HepG2 (cell line): ENCODE measurements at regions not wholly inside any gene's neighbourhood (a gene's known extent, or its start where the extent isn't known, plus 50 kb on each side); places are given as distances from the start of the nearest gene placed in this dataset.
A peak's percentile ranks its signal among the peaks of the same experiment; 100 is the strongest.

Experiments
- JUND ChIP-seq: sonication (generic); formaldehyde crosslinking; IDR thresholded peaks from 2 replicates; pipeline ENCODE4 v1.8.0; 2022; ENCODE audit warnings: mild to moderate bottlenecking, missing genetic modification reagents
- MIER2 ChIP-seq: IDR thresholded peaks from 2 replicates; pipeline ENCODE4 v1.6.1; 2016; ENCODE audit warnings: missing biosample characterization, missing genetic modification reagents
- MXI1 ChIP-seq: IDR thresholded peaks from 3 replicates; pipeline ENCODE4 v1.6.1; 2012; ENCODE audit warnings: low read depth, low read length, inconsistent platforms, borderline replicate concordance
- NR2F2 ChIP-seq: IDR thresholded peaks from 2 replicates; pipeline ENCODE4 v1.6.1; 2012; ENCODE audit warnings: low read depth, inconsistent platforms, borderline replicate concordance
- PAXIP1 ChIP-seq: sonication (generic); formaldehyde crosslinking; conservative IDR thresholded peaks from 2 replicates; pipeline ENCODE4 v1.4.0; 2020; ENCODE audit warnings: mild to moderate bottlenecking, missing genetic modification reagents, moderate library complexity
- RFX5 ChIP-seq: IDR thresholded peaks from 2 replicates; pipeline ENCODE4 v1.6.1; 2011; ENCODE audit warnings: low read depth, low read length, improper control_type of control experiment
- SP4 ChIP-seq: sonication (generic); formaldehyde crosslinking; IDR thresholded peaks from 2 replicates; pipeline ENCODE4 v1.8.1; 2023; ENCODE audit warnings: mild to moderate bottlenecking, missing genetic modification reagents
- TCF12 ChIP-seq, 2 experiments: fragments of 450-650 bp in 1 of 2; sonication (generic) in 1 of 2; formaldehyde crosslinking in 1 of 2; IDR thresholded peaks; 2 replicates each; pipeline versions ENCODE4 v1.6.1 to v1.8.0; 2017 to 2022; ENCODE audit warnings: antibody characterized with exemption in 1 of 2, mild to moderate bottlenecking in 1 of 2, missing genetic modification reagents in 1 of 2, moderate library complexity in 1 of 2
- TEAD3 ChIP-seq: optimal IDR thresholded peaks from 2 replicates; pipeline ENCODE3; 2016; ENCODE audit warnings: borderline replicate concordance
- TFDP2 ChIP-seq: sonication (generic); formaldehyde crosslinking; IDR thresholded peaks from 2 replicates; pipeline ENCODE4 v1.4.0; 2020; ENCODE audit warnings: missing genetic modification reagents
- ZNF275 ChIP-seq: sonication (generic); formaldehyde crosslinking; IDR thresholded peaks from 2 replicates; pipeline ENCODE4 v1.8.0; 2022; ENCODE audit warnings: missing genetic modification reagents, mild to moderate bottlenecking, inconsistent platforms, borderline replicate concordance
- TF ChIP-seq, protein P1 (sequence below): sonication (generic); formaldehyde crosslinking; IDR thresholded peaks from 2 replicates; pipeline ENCODE4 v1.5.0; 2020; ENCODE audit warnings: mild to moderate bottlenecking, missing genetic modification reagents
- TF ChIP-seq, protein P2 (sequence below): sonication (generic); formaldehyde crosslinking; IDR thresholded peaks from 2 replicates; pipeline ENCODE4 v1.4.0; 2020; ENCODE audit warnings: missing genetic modification reagents
- TF ChIP-seq, protein P3 (sequence below): IDR thresholded peaks from 2 replicates; pipeline ENCODE4 v1.6.1; 2018; ENCODE audit warnings: missing genetic modification reagents, mild to moderate bottlenecking, missing compliant biosample characterization
- TF ChIP-seq, protein P4 (sequence below): sonication (generic); formaldehyde crosslinking; IDR thresholded peaks from 2 replicates; pipeline ENCODE4 v1.5.1; 2020; ENCODE audit warnings: missing genetic modification reagents, mild to moderate bottlenecking, borderline replicate concordance

DNA sequence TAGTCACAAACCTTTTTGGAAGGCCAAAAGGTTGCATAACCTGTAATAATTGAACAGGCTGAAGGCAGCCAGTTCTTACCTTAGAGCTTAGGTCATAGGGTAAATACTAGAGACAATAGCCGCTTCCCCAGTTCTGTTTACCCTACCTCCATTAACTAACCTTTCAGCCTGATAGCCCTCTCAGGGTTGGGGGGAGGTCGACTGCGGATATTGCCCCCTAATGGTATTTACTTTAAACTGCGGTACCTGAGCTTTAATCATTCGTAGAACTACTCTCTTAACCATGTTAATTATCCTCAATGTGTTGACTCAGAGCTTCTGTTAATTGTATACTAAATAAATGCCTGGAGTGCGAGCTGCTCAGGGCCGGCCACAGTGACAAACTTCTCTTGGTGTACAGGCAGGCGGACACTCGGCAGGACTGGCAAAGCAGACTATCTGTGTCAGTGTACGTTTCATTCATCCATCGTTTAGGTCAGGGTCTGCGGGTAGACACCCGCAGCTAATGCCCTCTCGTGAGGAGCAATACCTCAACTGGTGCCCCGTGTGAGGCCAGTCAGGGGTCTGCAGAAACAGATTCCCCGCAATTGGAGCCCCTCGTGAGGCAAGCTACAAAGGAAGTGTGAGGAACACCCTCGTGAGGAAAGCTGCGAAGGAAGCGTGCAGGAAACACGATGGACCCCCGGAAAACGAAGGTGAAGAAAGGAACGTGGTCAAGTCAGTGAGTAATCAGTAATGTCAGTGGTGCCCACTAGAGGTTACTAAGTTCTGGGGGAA lies 115.3 kb upstream of the SCN7A start (continued):
- TF ChIP-seq, protein P1, sequence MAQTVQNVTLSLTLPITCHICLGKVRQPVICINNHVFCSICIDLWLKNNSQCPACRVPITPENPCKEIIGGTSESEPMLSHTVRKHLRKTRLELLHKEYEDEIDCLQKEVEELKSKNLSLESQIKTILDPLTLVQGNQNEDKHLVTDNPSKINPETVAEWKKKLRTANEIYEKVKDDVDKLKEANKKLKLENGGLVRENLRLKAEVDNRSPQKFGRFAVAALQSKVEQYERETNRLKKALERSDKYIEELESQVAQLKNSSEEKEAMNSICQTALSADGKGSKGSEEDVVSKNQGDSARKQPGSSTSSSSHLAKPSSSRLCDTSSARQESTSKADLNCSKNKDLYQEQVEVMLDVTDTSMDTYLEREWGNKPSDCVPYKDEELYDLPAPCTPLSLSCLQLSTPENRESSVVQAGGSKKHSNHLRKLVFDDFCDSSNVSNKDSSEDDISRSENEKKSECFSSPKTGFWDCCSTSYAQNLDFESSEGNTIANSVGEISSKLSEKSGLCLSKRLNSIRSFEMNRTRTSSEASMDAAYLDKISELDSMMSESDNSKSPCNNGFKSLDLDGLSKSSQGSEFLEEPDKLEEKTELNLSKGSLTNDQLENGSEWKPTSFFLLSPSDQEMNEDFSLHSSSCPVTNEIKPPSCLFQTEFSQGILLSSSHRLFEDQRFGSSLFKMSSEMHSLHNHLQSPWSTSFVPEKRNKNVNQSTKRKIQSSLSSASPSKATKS (CRISPR knock-in tag): no peak
- peak; percentile 76 for TF ChIP-seq NR2F2
- 0 out of 2 replicates have a peak, but pooled peaks have one; percentile 25 for TF ChIP-seq MIER2 (CRISPR knock-in tag)
- 0 out of 2 replicates have a peak, but pooled peaks have one; percentile 28 for TF ChIP-seq JUND
- TF ChIP-seq MXI1: no peak
- TF ChIP-seq TCF12 (IDR thresholded peaks at IDR 0.05): no peak
- TF ChIP-seq TCF12 (CRISPR knock-in tag; IDR thresholded peaks at IDR 0.05): 0 out of 2 replicates have a peak, but pooled peaks have one; percentile 33
- TF ChIP-seq TFDP2: no peak
- TF ChIP-seq RFX5: no peak
- TF ChIP-seq TEAD3: peak; percentile 11
- TF ChIP-seq, protein P2, sequence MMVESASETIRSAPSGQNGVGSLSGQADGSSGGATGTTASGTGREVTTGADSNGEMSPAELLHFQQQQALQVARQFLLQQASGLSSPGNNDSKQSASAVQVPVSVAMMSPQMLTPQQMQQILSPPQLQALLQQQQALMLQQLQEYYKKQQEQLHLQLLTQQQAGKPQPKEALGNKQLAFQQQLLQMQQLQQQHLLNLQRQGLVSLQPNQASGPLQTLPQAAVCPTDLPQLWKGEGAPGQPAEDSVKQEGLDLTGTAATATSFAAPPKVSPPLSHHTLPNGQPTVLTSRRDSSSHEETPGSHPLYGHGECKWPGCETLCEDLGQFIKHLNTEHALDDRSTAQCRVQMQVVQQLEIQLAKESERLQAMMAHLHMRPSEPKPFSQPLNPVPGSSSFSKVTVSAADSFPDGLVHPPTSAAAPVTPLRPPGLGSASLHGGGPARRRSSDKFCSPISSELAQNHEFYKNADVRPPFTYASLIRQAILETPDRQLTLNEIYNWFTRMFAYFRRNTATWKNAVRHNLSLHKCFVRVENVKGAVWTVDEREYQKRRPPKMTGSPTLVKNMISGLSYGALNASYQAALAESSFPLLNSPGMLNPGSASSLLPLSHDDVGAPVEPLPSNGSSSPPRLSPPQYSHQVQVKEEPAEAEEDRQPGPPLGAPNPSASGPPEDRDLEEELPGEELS (CRISPR knock-in tag): peak; percentile 73
- TF ChIP-seq, protein P3, sequence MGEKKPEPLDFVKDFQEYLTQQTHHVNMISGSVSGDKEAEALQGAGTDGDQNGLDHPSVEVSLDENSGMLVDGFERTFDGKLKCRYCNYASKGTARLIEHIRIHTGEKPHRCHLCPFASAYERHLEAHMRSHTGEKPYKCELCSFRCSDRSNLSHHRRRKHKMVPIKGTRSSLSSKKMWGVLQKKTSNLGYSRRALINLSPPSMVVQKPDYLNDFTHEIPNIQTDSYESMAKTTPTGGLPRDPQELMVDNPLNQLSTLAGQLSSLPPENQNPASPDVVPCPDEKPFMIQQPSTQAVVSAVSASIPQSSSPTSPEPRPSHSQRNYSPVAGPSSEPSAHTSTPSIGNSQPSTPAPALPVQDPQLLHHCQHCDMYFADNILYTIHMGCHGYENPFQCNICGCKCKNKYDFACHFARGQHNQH (CRISPR knock-in tag): 0 out of 2 replicates have a peak, but pooled peaks have one; percentile 33
- TF ChIP-seq, protein P4, sequence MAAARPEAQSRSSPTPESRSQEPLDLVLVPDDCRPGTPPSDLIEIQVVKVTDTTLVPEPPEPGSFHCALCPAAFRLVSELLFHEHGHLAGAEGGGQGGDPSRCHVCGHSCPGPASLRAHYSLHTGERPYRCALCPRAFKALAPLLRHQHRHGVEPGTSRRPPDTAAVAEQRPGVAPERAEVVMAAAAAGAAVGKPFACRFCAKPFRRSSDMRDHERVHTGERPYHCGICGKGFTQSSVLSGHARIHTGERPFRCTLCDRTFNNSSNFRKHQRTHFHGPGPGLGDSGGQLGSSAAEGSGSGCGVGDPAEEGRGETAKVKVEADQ: 0 out of 2 replicates have a peak, but pooled peaks have one; percentile 27
- TF ChIP-seq SP4: peak; percentile 36; the same call in 1 of the 2 replicates
- TF ChIP-seq ZNF275 (CRISPR knock-in tag): no peak
- peak; percentile 56 for TF ChIP-seq PAXIP1 (CRISPR knock-in tag)
